Right lobe of liver (tissue), 6 donors: ENCODE measurements at regions not wholly inside any gene's neighbourhood (a gene's known extent, or its start where the extent isn't known, plus 50 kb on each side); places are given as distances from the start of the nearest gene placed in this dataset.

Source experiments
- ATAC-seq, 4 donors: fragments of 200-7000 bp; cut with Tn5 transposase; one replicate each; pipeline ENCODE4 v1.9.1; 2020; ENCODE audit warnings: mild to moderate bottlenecking in 4 of 4, moderate library complexity in 4 of 4
- DNase-seq, 3 donors: peaks; one replicate each; pipeline ENCODE4 v3.0.0-alpha.2; 2020
- H3K27ac ChIP-seq, 3 donors: fragments of 200-600 bp; one replicate each; pipeline ENCODE4 v1.8.0; 2022
- H3K27me3 ChIP-seq, 2 donors: fragments of 200-600 bp; one replicate each; pipeline ENCODE4 v1.8.0; 2022
- H3K36me3 ChIP-seq, 4 donors: fragments of 200-600 bp; sonication (generic) in 1 of 4; one replicate each; pipeline versions ENCODE4 v1.5.1 to v1.8.0; 2017 to 2022; ENCODE audit warnings: control low read depth in 1 of 4
- H3K4me1 ChIP-seq, 4 donors: fragments of 200-600 bp; sonication (generic) in 1 of 4; one replicate each; pipeline versions ENCODE4 v1.5.1 to v1.8.0; 2017 to 2022; ENCODE audit warnings: control low read depth in 1 of 4
- H3K4me3 ChIP-seq, 3 donors: fragments of 200-600 bp; one replicate each; pipeline ENCODE4 v1.8.0; 2022
- H3K9me3 ChIP-seq, 4 donors: fragments of 200-600 bp; sonication (generic) in 1 of 4; one replicate each; pipeline versions ENCODE4 v1.5.1 to v1.8.0; 2017 to 2022; ENCODE audit warnings: control low read depth in 1 of 4
- POLR2A ChIP-seq: fragments of 450-650 bp; IDR thresholded peaks from one replicate; pipeline ENCODE4 v1.6.1; 2017; ENCODE audit warnings: antibody characterized with exemption, mild to moderate bottlenecking
- WGBS: methylation state at CpG from one replicate; pipeline ENCODE4 v1.1.6; 2018; ENCODE audit warnings: low coverage, low lambda C conversion rate; ENCODE audit not compliant: insufficient coverage; ENCODE audit errors: missing lambda C conversion rate; 5-methylcytosine and 5-hydroxymethylcytosine counted together
- intact Hi-C, 2 donors: fragments of 100-400 bp; cut with DNase I; formaldehyde crosslinking; loops; one replicate each; pipeline versions ENCODE4 v1.11.2 to v1.14.1; 2022
- TF ChIP-seq, protein P1 (sequence below), 4 donors: fragments of 200-600 bp in 3 of 4; fragments of 450-650 bp in 1 of 4; IDR thresholded peaks; one replicate each; pipeline versions ENCODE4 v1.5.1 to v1.8.0; 2016 to 2022; ENCODE audit warnings: antibody characterized with exemption in 4 of 4, mild to moderate bottlenecking in 2 of 4
- donor health status: DM: no; HTN: yes; CAD: no.
- donor health status: DM: no; HTN: no; CAD: no.
- donor health status: DM: no; HTN: no; CAD: no.
- donor health status: DM: no; HTN: yes; CAD: no.
- donor health status: DM: no; HTN: yes; CAD: no.

DNA sequence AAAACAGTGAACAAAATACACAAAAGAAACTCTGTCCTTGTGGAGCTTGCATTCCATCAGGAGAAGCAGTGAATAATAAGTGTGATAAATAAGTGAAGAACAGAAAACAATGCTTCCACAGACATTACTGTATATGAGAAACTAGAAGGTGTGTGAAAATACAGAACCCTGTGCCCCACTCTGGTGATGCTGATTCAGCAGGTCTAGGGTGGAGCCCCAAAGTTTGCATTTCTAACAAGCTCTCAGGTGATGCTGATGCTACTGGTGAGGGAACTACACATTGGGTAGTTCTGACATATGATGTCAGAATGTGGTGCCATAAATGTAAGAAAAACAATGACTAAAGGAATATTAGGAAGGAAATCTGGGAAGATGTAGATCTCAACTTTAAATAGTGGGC is 601.4 kb upstream of the BTBD3 start:
- TF ChIP-seq POLR2A: no peak
- TF ChIP-seq, protein P1, sequence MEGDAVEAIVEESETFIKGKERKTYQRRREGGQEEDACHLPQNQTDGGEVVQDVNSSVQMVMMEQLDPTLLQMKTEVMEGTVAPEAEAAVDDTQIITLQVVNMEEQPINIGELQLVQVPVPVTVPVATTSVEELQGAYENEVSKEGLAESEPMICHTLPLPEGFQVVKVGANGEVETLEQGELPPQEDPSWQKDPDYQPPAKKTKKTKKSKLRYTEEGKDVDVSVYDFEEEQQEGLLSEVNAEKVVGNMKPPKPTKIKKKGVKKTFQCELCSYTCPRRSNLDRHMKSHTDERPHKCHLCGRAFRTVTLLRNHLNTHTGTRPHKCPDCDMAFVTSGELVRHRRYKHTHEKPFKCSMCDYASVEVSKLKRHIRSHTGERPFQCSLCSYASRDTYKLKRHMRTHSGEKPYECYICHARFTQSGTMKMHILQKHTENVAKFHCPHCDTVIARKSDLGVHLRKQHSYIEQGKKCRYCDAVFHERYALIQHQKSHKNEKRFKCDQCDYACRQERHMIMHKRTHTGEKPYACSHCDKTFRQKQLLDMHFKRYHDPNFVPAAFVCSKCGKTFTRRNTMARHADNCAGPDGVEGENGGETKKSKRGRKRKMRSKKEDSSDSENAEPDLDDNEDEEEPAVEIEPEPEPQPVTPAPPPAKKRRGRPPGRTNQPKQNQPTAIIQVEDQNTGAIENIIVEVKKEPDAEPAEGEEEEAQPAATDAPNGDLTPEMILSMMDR (IDR thresholded peaks at IDR 0.05): no peak
- DNase-seq: no peak
- Histone ChIP-seq H3K9me3 (no peaks in the 10 kb centered on the region), H3K4me1 (no peaks in the 10 kb centered on the region), H3K27ac (no peak overlapping the region), H3K36me3 (no peaks in the 10 kb centered on the region), H3K4me3 (no peak overlapping the region), H3K27me3 (no peaks in the 10 kb centered on the region)
- intact Hi-C loops: no loop called here
- ATAC-seq: no peak

DNA sequence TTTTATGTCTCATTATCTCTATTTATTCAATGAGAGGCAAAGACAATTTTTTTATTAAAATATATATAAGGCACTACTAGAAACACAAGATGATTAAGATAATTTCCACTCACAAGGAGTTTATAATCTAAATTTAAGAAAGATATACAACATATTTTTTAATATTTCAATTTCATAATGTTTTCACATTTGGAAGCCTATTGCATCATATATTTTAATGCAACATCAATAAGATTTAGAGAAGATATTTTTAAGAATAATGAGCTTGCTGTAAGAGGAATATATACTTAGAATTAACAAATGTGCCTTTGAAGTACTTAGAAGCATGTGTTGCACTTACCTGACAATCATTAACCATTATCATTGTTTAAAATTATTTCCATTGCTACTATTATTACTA is 597.7 kb upstream of the BTBD3 start:
- H3K27me3 ChIP-seq: no peaks in the 10 kb centered on the region
- no peak overlapping the region for H3K27ac ChIP-seq
- H3K4me3 ChIP-seq: no peak overlapping the region
- no peak for ATAC-seq
- no peaks in the 10 kb centered on the region for H3K9me3 ChIP-seq
- no peaks in the 10 kb centered on the region for H3K36me3 ChIP-seq
- DNase-seq: no peak
- intact Hi-C loops: no loop called here
- no peak for TF ChIP-seq POLR2A
- TF ChIP-seq, protein P1 (IDR thresholded peaks at IDR 0.05): no peak
- H3K4me1 ChIP-seq: no peaks in the 10 kb centered on the region

DNA sequence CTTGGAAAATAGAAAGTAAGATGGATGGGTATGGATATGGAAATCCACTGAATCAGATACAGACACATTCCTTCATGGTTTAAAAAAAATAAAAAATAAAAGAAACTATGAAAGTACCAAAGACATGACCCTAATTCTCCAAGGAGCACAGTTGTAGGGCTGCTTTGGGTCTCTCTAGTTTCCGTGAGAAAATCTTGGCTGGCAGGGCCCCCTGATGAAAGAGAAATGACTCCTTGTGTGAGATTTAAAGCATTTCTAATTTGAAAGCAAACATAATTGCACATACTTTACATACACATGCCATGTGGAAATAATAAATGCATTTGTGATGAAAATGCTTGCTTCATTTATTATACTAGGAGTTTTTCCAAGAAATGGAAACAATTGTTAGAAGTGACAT is 593.9 kb upstream of the BTBD3 start:
- no peaks in the 10 kb centered on the region for H3K4me1 ChIP-seq
- H3K27ac ChIP-seq: no peak overlapping the region
- DNase-seq (no peak), ATAC-seq (no peak)
- H3K4me3 ChIP-seq: no peak overlapping the region
- intact Hi-C loops: no loop called here
- no peak for TF ChIP-seq POLR2A
- TF ChIP-seq, protein P1 (IDR thresholded peaks at IDR 0.05): no peak
- no peaks in the 10 kb centered on the region for H3K9me3 ChIP-seq
- WGBS: 67% methylated on average over 1 of the region's 1 CpG
- H3K36me3 ChIP-seq: no peaks in the 10 kb centered on the region
- H3K27me3 ChIP-seq: no peaks in the 10 kb centered on the region

DNA sequence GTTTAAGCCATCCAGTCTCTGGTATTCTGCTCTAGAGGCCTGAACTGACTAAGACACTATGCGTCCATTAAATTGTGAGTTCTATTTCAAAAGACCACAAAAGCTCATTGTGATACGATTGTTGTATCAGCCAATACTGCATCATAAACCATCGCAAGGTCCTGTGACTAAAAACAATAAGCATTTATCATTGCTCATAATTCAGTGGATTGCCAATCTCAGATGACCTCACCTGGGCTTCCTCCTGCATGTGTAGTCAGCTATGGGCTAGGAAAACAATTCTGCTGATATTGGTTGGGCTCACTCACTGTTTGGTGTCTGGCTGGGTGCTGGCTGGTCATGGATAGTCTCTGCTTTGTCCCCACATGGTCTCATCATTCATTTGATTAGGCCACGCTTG is 592.7 kb upstream of the BTBD3 start:
- intact Hi-C loops: no loop called here
- Histone ChIP-seq H3K4me3 (no peak overlapping the region), H3K27me3 (no peaks in the 10 kb centered on the region), H3K9me3 (no peaks in the 10 kb centered on the region), H3K36me3 (no peaks in the 10 kb centered on the region), H3K27ac (no peak overlapping the region), H3K4me1 (no peaks in the 10 kb centered on the region)
- ATAC-seq: no peak
- TF ChIP-seq, protein P1 (IDR thresholded peaks at IDR 0.05): no peak
- DNase-seq: no peak
- 56% methylated on average over 4 of the region's 4 CpGs for WGBS

DNA sequence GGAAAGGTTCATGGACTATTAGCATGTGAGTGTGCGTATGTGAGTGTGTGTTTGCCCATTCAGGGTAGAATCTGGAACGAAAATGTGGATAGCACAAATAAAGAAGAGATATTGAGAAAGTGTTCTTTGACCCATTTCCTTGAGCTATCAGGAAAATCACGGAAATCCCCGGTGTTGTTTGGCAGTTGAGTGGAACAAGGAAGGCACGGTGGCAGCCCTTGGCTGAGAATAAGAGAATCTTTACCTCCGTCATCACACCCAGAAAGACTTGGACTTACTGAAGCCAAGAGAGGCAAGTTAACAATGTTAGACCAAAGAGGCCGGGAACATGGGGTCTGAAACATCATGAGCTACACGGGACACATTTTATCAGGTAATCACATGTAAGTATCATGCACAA is 588.9 kb upstream of the BTBD3 start:
- WGBS: 60% methylated on average over 8 of the region's 8 CpGs
- no peak overlapping the region for H3K4me3 ChIP-seq
- DNase-seq: no peak
- ATAC-seq: no peak
- intact Hi-C loops: no loop called here
- no peaks in the 10 kb centered on the region for H3K27me3 ChIP-seq
- no peak for TF ChIP-seq POLR2A
- TF ChIP-seq, protein P1 (IDR thresholded peaks at IDR 0.05): no peak
- H3K9me3 ChIP-seq: no peaks in the 10 kb centered on the region
- H3K27ac ChIP-seq: no peak overlapping the region
- no peaks in the 10 kb centered on the region for H3K36me3 ChIP-seq
- H3K4me1 ChIP-seq: no peaks in the 10 kb centered on the region
